NB4 (cell line): ENCODE measurements at regions not wholly inside any gene's neighbourhood (a gene's known extent, or its start where the extent isn't known, plus 50 kb on each side); places are given as distances from the start of the nearest gene placed in this dataset.

Source experiments
- CTCF ChIP-seq: IDR thresholded peaks from one replicate; pipeline ENCODE4 v1.5.1; 2012; ENCODE audit warnings: low read depth, low read length
- POLR2A ChIP-seq: IDR thresholded peaks from 2 replicates; pipeline ENCODE4 v1.6.1; 2011; ENCODE audit warnings: mild to moderate bottlenecking; ENCODE audit not compliant: insufficient read length; ENCODE audit errors: extremely low read depth

GRCh38 chr13:100987948-100988347 lies 313.4 kb upstream of the TMTC4 start:
- no peak for TF ChIP-seq CTCF
- TF ChIP-seq POLR2A, result no peak
